ENCODE measurements at regions not wholly inside any gene's neighbourhood (a gene's known extent, or its start where the extent isn't known, plus 50 kb on each side); places are given as distances from the start of the nearest gene placed in this dataset.

- Histone ChIP-seq H3K9me3 (no peaks in the 10 kb centered on the region), H3K27me3 (no peaks in the 10 kb centered on the region), H3K4me1 (peaks cover 0 to 9% (median 0%) of the 10 kb centered on the region in 4 donors), H3K27ac (no peak overlapping the region), H3K4me3 (no peak overlapping the region), H3K36me3 (no peaks in the 10 kb centered on the region)
- TF ChIP-seq CTCF (IDR thresholded peaks at IDR 0.05) (no peak), POLR2AphosphoS5 (IDR thresholded peaks at IDR 0.05) (no peak), POLR2A (IDR thresholded peaks at IDR 0.05) (no peak), EP300 (IDR thresholded peaks at IDR 0.05; ENCODE audit: low read depth) (no peak)
- intact Hi-C loops (cut with DNase I; ENCODE audit: low total_unique reads) (no loop called here), in situ Hi-C loops (cut with MboI; ENCODE audit: low pct_ligation_motif_present in 1 of 4, low pct_unique_long_range_greater_than_20kb in 1 of 4, low sequenced_read_pairs in 3 of 4) (no loop called here)
- WGBS, 2 donors (ENCODE audit: low coverage in 1 of 2), result 50 to 72% methylated on average over 2 to 6 of the region's 6 CpGs
- no peak for DNase-seq
Measured at GRCh38 chr1:208511242-208511860, 267.2 kb upstream of the PLXNA2 start.

- no peak overlapping the region for H3K27ac ChIP-seq
- TF ChIP-seq POLR2A (IDR thresholded peaks at IDR 0.05) (no peak), CTCF (IDR thresholded peaks at IDR 0.05) (no peak), POLR2AphosphoS5 (IDR thresholded peaks at IDR 0.05) (no peak), EP300 (IDR thresholded peaks at IDR 0.05; ENCODE audit: low read depth) (no peak)
- no peaks in the 10 kb centered on the region for H3K36me3 ChIP-seq
- H3K4me3 ChIP-seq, result no peak overlapping the region
- H3K9me3 ChIP-seq, result no peaks in the 10 kb centered on the region
- intact Hi-C loops (cut with DNase I; ENCODE audit: low total_unique reads), result no loop called here
- WGBS, 2 donors (ENCODE audit: low coverage in 1 of 2), result 69% methylated on average over 2 of the region's 2 CpGs; no CpG with 5 or more reads in 1 of the 2 donors
- no peak for DNase-seq
- in situ Hi-C loops (cut with MboI; ENCODE audit: low pct_ligation_motif_present in 1 of 4, low pct_unique_long_range_greater_than_20kb in 1 of 4, low sequenced_read_pairs in 3 of 4), result no loop called here
- H3K4me1 ChIP-seq, result peaks cover 0 to 3% (median 0%) of the 10 kb centered on the region in 4 donors
- H3K27me3 ChIP-seq, result no peaks in the 10 kb centered on the region
Measured at GRCh38 chr1:208513799-208514198, 269.6 kb upstream of the PLXNA2 start.

- DNase-seq, result no peak
- intact Hi-C loops (cut with DNase I; ENCODE audit: low total_unique reads) (no loop called here), in situ Hi-C loops (cut with MboI; ENCODE audit: low pct_ligation_motif_present in 1 of 4, low pct_unique_long_range_greater_than_20kb in 1 of 4, low sequenced_read_pairs in 3 of 4) (no loop called here)
- no peak overlapping the region for H3K4me3 ChIP-seq
- H3K36me3 ChIP-seq, result no peaks in the 10 kb centered on the region
- 84 to 100% methylated on average over 1 to 3 of the region's 3 CpGs for WGBS, 2 donors (ENCODE audit: low coverage in 1 of 2)
- TF ChIP-seq EP300 (IDR thresholded peaks at IDR 0.05; ENCODE audit: low read depth), result no peak
- no peak for TF ChIP-seq CTCF (IDR thresholded peaks at IDR 0.05)
- no peak for TF ChIP-seq POLR2AphosphoS5 (IDR thresholded peaks at IDR 0.05)
- no peak for TF ChIP-seq POLR2A (IDR thresholded peaks at IDR 0.05)
- no peaks in the 10 kb centered on the region for H3K9me3 ChIP-seq
- H3K27ac ChIP-seq, result no peak overlapping the region
- no peaks in the 10 kb centered on the region for H3K4me1 ChIP-seq
- H3K27me3 ChIP-seq, result no peaks in the 10 kb centered on the region
Measured at GRCh38 chr1:208515129-208515528, 270.9 kb upstream of the PLXNA2 start.

- Histone ChIP-seq H3K4me1 (no peaks in the 10 kb centered on the region), H3K27ac (no peak overlapping the region), H3K4me3 (no peak overlapping the region), H3K9me3 (no peaks in the 10 kb centered on the region), H3K27me3 (no peaks in the 10 kb centered on the region), H3K36me3 (no peaks in the 10 kb centered on the region)
- intact Hi-C loops (cut with DNase I; ENCODE audit: low total_unique reads), result no loop called here
- no peak for DNase-seq
- WGBS, 2 donors (ENCODE audit: low coverage in 1 of 2), result 67 to 76% methylated on average over 1 to 5 of the region's 5 CpGs
- in situ Hi-C loops (cut with MboI; ENCODE audit: low pct_ligation_motif_present in 1 of 4, low pct_unique_long_range_greater_than_20kb in 1 of 4, low sequenced_read_pairs in 3 of 4), result no loop called here
- TF ChIP-seq POLR2A (IDR thresholded peaks at IDR 0.05) (no peak), CTCF (IDR thresholded peaks at IDR 0.05) (no peak), POLR2AphosphoS5 (IDR thresholded peaks at IDR 0.05) (no peak), EP300 (IDR thresholded peaks at IDR 0.05; ENCODE audit: low read depth) (no peak)
Measured at GRCh38 chr1:208516780-208517179, 272.6 kb upstream of the PLXNA2 start.
